OCI-M1 (cell line): ENCODE measurements at regions not wholly inside any gene's neighbourhood (a gene's known extent, or its start where the extent isn't known, plus 50 kb on each side); places are given as distances from the start of the nearest gene placed in this dataset.

ENCODE experiments used
- DNase-seq: peaks from one replicate; lab custom pipeline; 2025; lab: John Stamatoyannopoulos, UW

GRCh38 chr5:2696156-2696807, 55.2 kb downstream of the IRX2 start:
- no peak for DNase-seq

GRCh38 chr5:2695200-2695891, 56.1 kb downstream of the IRX2 start:
- DNase-seq: no peak

GRCh38 chr5:2691530-2691929, 59.9 kb downstream of the IRX2 start:
- no peak for DNase-seq

GRCh38 chr5:2690293-2690692, 61.2 kb downstream of the IRX2 start:
- DNase-seq: no peak

- DNase-seq: no peak
Observed at GRCh38 chr5:2688586-2688985, 62.9 kb downstream of the IRX2 start.

GRCh38 chr5:2687746-2688145, 63.7 kb downstream of the IRX2 start:
- no peak for DNase-seq

GRCh38 chr5:2686321-2687124, 65.0 kb downstream of the IRX2 start:
- DNase-seq: no peak

GRCh38 chr5:2685651-2686272, 65.7 kb downstream of the IRX2 start:
- DNase-seq: no peak

- DNase-seq: no peak
Observed at GRCh38 chr5:2684606-2685005, 66.9 kb downstream of the IRX2 start.

- DNase-seq: no peak
Observed at GRCh38 chr5:2683720-2684119, 67.8 kb downstream of the IRX2 start.

- no peak for DNase-seq
Observed at GRCh38 chr5:2681476-2681875, 70.0 kb downstream of the IRX2 start.

- DNase-seq: no peak
Observed at GRCh38 chr5:2680979-2681378, 70.5 kb downstream of the IRX2 start.

GRCh38 chr5:2677689-2678088, 73.8 kb downstream of the IRX2 start:
- no peak for DNase-seq

- no peak for DNase-seq
Observed at GRCh38 chr5:2675548-2675947, 75.9 kb downstream of the IRX2 start.

- no peak for DNase-seq
Observed at GRCh38 chr5:2674456-2674855, 77.0 kb downstream of the IRX2 start.

- no peak for DNase-seq
Observed at GRCh38 chr5:2670940-2671339, 80.5 kb downstream of the IRX2 start.

- no peak for DNase-seq
Observed at GRCh38 chr5:2669913-2670312, 81.6 kb downstream of the IRX2 start.

- no peak for DNase-seq
Observed at GRCh38 chr5:2669259-2669658, 82.2 kb downstream of the IRX2 start.

- DNase-seq: no peak
Observed at GRCh38 chr5:2666081-2666480, 85.4 kb downstream of the IRX2 start.

GRCh38 chr5:2663489-2663888, 88.0 kb downstream of the IRX2 start:
- DNase-seq: no peak

- no peak for DNase-seq
Observed at GRCh38 chr5:2660315-2660714, 91.2 kb downstream of the IRX2 start.

- no peak for DNase-seq
Observed at GRCh38 chr5:2658881-2659470, 92.5 kb downstream of the IRX2 start.
